ENCODE measurements at regions not wholly inside any gene's neighbourhood (a gene's known extent, or its start where the extent isn't known, plus 50 kb on each side); places are given as distances from the start of the nearest gene placed in this dataset.

GRCh38 chr20:57843941-57844625 is 134.3 kb upstream of the PMEPA1 start:
- TF ChIP-seq ZFX (IDR thresholded peaks at IDR 0.05; ENCODE audit: borderline replicate concordance), result no peak
- TF ChIP-seq CTCF (IDR thresholded peaks at IDR 0.05), result no peak
- H3K27ac ChIP-seq, result no peak overlapping the region

- TF ChIP-seq CTCF (IDR thresholded peaks at IDR 0.05), result no peak
- no peak for TF ChIP-seq ZFX (IDR thresholded peaks at IDR 0.05; ENCODE audit: borderline replicate concordance)
Measured at GRCh38 chr20:57842720-57843119, 132.9 kb upstream of the PMEPA1 start.

GRCh38 chr20:57841297-57841866 is 131.6 kb upstream of the PMEPA1 start:
- no peak overlapping the region for H3K27ac ChIP-seq
- no peak for TF ChIP-seq ZFX (IDR thresholded peaks at IDR 0.05; ENCODE audit: borderline replicate concordance)
- TF ChIP-seq CTCF (IDR thresholded peaks at IDR 0.05), result no peak

More at GRCh38 chr20:57842720-57843119, 132.9 kb upstream of the PMEPA1 start:
- no peak overlapping the region for H3K27ac ChIP-seq

GRCh38 chr20:57840504-57841296 is 130.9 kb upstream of the PMEPA1 start:
- TF ChIP-seq CTCF (IDR thresholded peaks at IDR 0.05), result no peak
- TF ChIP-seq ZFX (IDR thresholded peaks at IDR 0.05; ENCODE audit: borderline replicate concordance), result no peak
- no peak overlapping the region for H3K27ac ChIP-seq

- no peak overlapping the region for H3K27ac ChIP-seq
Measured at GRCh38 chr20:57840066-57840465, 130.3 kb upstream of the PMEPA1 start.

GRCh38 chr20:57838670-57839151 is 128.9 kb upstream of the PMEPA1 start:
- TF ChIP-seq CTCF (IDR thresholded peaks at IDR 0.05) (no peak), ZFX (IDR thresholded peaks at IDR 0.05; ENCODE audit: borderline replicate concordance) (no peak)

More at GRCh38 chr20:57840066-57840465, 130.3 kb upstream of the PMEPA1 start:
- no peak for TF ChIP-seq ZFX (IDR thresholded peaks at IDR 0.05; ENCODE audit: borderline replicate concordance)
- TF ChIP-seq CTCF (IDR thresholded peaks at IDR 0.05), result no peak

More at GRCh38 chr20:57838670-57839151, 128.9 kb upstream of the PMEPA1 start:
- no peak overlapping the region for H3K27ac ChIP-seq

Data from 22Rv1 (cell line).